GM12878 (cell line): ENCODE measurements at regions not wholly inside any gene's neighbourhood (a gene's known extent, or its start where the extent isn't known, plus 50 kb on each side); places are given as distances from the start of the nearest gene placed in this dataset.

Experiments used
- ATAC-seq: fragments of 200-7000 bp; cut with Tn5 transposase; 3 replicates; pipeline ENCODE4 v1.9.1; 2020; ENCODE audit warnings: mild to moderate bottlenecking, moderate library complexity
- BruUV-seq: library from RNA; stranded (reverse); fragments of 400-500 nt; replicated peaks from 2 replicates; lab custom pipeline; 2021; lab: Mats Ljungman, UMichigan
- CTCF ChIA-PET: fragments of 300-600 bp; sonication (Branson Sonifier 250); formaldehyde crosslinking; extraction: SDS; loops from one replicate; lab custom pipeline; 2021; ENCODE audit warnings: inconsistent platforms; lab: Yijun Ruan, JAX
- POLR2A ChIA-PET: fragments of 350-600 bp; formaldehyde crosslinking; extraction: SDS; loops from one replicate; lab custom pipeline; 2021; ENCODE audit warnings: inconsistent platforms; lab: Charles Lee
- RAD21 ChIA-PET: fragments of 300-600 bp; sonication (Branson Sonifier 250); formaldehyde crosslinking; loops from one replicate; lab custom pipeline; 2023; ENCODE audit warnings: antibody characterized with exemption; ENCODE audit not compliant: unreplicated experiment; lab: Charles Lee
- SMC1A ChIA-PET: fragments of 300-600 bp; sonication (Branson Sonifier 250); formaldehyde crosslinking; loops from one replicate; lab custom pipeline; 2023; ENCODE audit not compliant: unreplicated experiment, uncharacterized antibody; lab: Charles Lee
- DNase-seq: peaks from one replicate; pipeline ENCODE4 v3.0.0-alpha.2; 2011; ENCODE audit warnings: low read depth, low spot score
- FAIRE-seq: peaks from 3 replicates; lab custom pipeline; 2011; peaks lifted over from hg19 to GRCh38; lab: Jason Lieb, UNC
- H2AFZ ChIP-seq: 2 replicates; pipeline ENCODE4 v1.6.0; 2011; ENCODE audit warnings: low read depth, low read length, control low read depth; ENCODE audit not compliant: control insufficient read depth
- H3K27ac ChIP-seq: 2 replicates; pipeline ENCODE4 v1.5.1; 2011; ENCODE audit warnings: control low read depth; ENCODE audit not compliant: control insufficient read depth, insufficient read depth
- H3K27me3 ChIP-seq, 2 experiments: replicated peaks in 1 of 2; 2 replicates each; pipeline versions ENCODE4 v1.6.0 to v1.6.1; 2011; ENCODE audit warnings: low read length in 1 of 2; ENCODE audit not compliant: control insufficient read depth in 2 of 2, insufficient read depth in 2 of 2
- H3K36me3 ChIP-seq, 2 experiments: 2 replicates each; pipeline ENCODE4 v1.5.1; 2011; ENCODE audit warnings: low read length in 1 of 2; ENCODE audit not compliant: control insufficient read depth in 2 of 2, insufficient read depth in 2 of 2
- H3K4me1 ChIP-seq: 2 replicates; pipeline ENCODE4 v1.6.1; 2011; ENCODE audit warnings: mild to moderate bottlenecking, low read length, moderate library complexity, mixed read lengths; ENCODE audit not compliant: control insufficient read depth, insufficient read depth
- H3K4me2 ChIP-seq: 2 replicates; pipeline ENCODE4 v1.6.0; 2011; ENCODE audit warnings: control low read depth; ENCODE audit not compliant: control insufficient read depth, insufficient read depth
- H3K4me3 ChIP-seq: fragments of 200-600 bp; sonication (generic); 2 replicates; pipeline ENCODE4 v1.5.1; 2016
- H3K79me2 ChIP-seq: 2 replicates; pipeline ENCODE4 v1.6.0; 2011; ENCODE audit warnings: low read length; ENCODE audit not compliant: control insufficient read depth, insufficient read depth
- H3K9ac ChIP-seq: 2 replicates; pipeline ENCODE4 v1.8.0; 2011; ENCODE audit warnings: low read length, control low read depth, mixed read lengths; ENCODE audit not compliant: control insufficient read depth, insufficient read depth
- H3K9me3 ChIP-seq: replicated peaks from 3 replicates; pipeline ENCODE4 v1.5.1; 2011; ENCODE audit warnings: mild to moderate bottlenecking, low read length; ENCODE audit not compliant: control insufficient read depth, insufficient read depth
- H4K20me1 ChIP-seq: 2 replicates; pipeline ENCODE4 v1.6.0; 2011; ENCODE audit not compliant: control insufficient read depth, insufficient read depth
- RAD21 ChIP-seq: IDR thresholded peaks from 2 replicates; pipeline ENCODE4 v1.6.1; 2011; ENCODE audit warnings: mild to moderate bottlenecking, low read depth, low read length, moderate library complexity; ENCODE audit not compliant: insufficient read depth
- whole genome bisulfite sequencing: methylation state at CpG from one replicate; pipeline ENCODE4 v1.1.6; 2016; ENCODE audit warnings: low lambda C conversion rate; ENCODE audit not compliant: insufficient replicate concordance, insufficient coverage; ENCODE audit errors: missing lambda C conversion rate; 5-methylcytosine and 5-hydroxymethylcytosine counted together
- in situ Hi-C: fragments of 300-500 bp; cut with MboI; formaldehyde crosslinking; loops from 9 replicates; pipeline ENCODE4 v1.14.3; 2018; ENCODE audit warnings: mixed read lengths
- intact Hi-C: fragments of 100-400 bp; cut with micrococcal nuclease; formaldehyde crosslinking; loops from one replicate; pipeline ENCODE4 v1.14.2; 2022; ENCODE audit not compliant: unreplicated experiment
- TF ChIP-seq, protein P1 (sequence below), 3 experiments: IDR thresholded peaks in 2 of 3; conservative IDR thresholded peaks in 1 of 3; 2 replicates each; pipeline ENCODE4 v1.5.1; 2011; ENCODE audit warnings: low read depth in 3 of 3, low read length in 3 of 3, mild to moderate bottlenecking in 3 of 3, control low read depth in 2 of 3, moderate library complexity in 2 of 3, inconsistent platforms in 1 of 3, mixed read lengths in 1 of 3; ENCODE audit not compliant: control insufficient read depth in 2 of 3, insufficient read depth in 1 of 3; ENCODE audit errors: extremely low read depth in 1 of 3
- TF ChIP-seq, protein P2 (sequence below): fragments of 450-650 bp; IDR thresholded peaks from 2 replicates; pipeline ENCODE4 v1.6.1; 2018; ENCODE audit warnings: mild to moderate bottlenecking, low read depth, moderate library complexity; ENCODE audit not compliant: partially characterized antibody

DNA sequence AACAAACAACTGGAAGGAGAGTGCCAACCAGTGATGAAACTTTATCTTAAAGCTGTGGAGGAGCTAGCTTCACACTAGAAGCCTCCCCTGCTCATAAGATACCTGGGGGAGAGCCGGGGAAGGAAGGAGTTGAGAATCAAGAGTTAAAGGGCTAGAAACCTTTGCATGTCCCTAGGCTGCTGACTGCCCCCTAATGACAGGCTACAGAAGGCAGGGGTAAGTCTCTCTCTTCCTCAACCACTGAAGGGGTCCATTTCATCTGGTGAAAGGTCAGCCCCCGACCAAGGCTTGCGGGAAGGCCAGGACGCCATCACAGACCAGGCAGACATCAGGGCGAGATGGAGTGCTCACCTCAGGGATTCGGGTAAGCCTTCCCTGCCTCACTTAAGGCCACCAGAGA is 65.6 kb upstream of the GRHL3 start:
- H3K4me3 ChIP-seq = no peak overlapping the region
- no peak overlapping the region for H3K9ac ChIP-seq
- intact Hi-C loops = no loop called here
- no peaks in the 10 kb centered on the region for H3K79me2 ChIP-seq
- FAIRE-seq = no peak
- H3K4me2 ChIP-seq = no peak overlapping the region
- ChIA-PET RAD21 (no interaction called here), POLR2A (no interaction called here), SMC1A (no interaction called here), CTCF (interaction anchor here (1.2 kb wide), 1 partner anchor 55 kb away, joined by 4 read pairs; no protein-coding TSS in a partner anchor)
- no TSS peak for BruUV-seq
- H3K27me3 ChIP-seq = peaks cover 0 to 1% of the 10 kb centered on the region in 2 experiments; a peak in 1 of 4 replicates
- H3K27ac ChIP-seq = no peak overlapping the region
- no peaks in the 10 kb centered on the region for H3K4me1 ChIP-seq
- in situ Hi-C loops = no loop called here
- H2AFZ ChIP-seq = no peak overlapping the region
- H3K36me3 ChIP-seq = no peaks in the 10 kb centered on the region; a peak in 1 of 4 replicates
- no peaks in the 10 kb centered on the region for H4K20me1 ChIP-seq
- TF ChIP-seq, protein P1, sequence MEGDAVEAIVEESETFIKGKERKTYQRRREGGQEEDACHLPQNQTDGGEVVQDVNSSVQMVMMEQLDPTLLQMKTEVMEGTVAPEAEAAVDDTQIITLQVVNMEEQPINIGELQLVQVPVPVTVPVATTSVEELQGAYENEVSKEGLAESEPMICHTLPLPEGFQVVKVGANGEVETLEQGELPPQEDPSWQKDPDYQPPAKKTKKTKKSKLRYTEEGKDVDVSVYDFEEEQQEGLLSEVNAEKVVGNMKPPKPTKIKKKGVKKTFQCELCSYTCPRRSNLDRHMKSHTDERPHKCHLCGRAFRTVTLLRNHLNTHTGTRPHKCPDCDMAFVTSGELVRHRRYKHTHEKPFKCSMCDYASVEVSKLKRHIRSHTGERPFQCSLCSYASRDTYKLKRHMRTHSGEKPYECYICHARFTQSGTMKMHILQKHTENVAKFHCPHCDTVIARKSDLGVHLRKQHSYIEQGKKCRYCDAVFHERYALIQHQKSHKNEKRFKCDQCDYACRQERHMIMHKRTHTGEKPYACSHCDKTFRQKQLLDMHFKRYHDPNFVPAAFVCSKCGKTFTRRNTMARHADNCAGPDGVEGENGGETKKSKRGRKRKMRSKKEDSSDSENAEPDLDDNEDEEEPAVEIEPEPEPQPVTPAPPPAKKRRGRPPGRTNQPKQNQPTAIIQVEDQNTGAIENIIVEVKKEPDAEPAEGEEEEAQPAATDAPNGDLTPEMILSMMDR (IDR thresholded peaks at IDR 0.05 in 2 of 3, conservative IDR thresholded peaks at IDR 0.05 in 1 of 3; ENCODE audit: control insufficient read depth in 2 of 3, extremely low read depth in 1 of 3, insufficient read depth in 1 of 3, low read depth in 3 of 3, low read length in 3 of 3) = peak; percentile 9 to 27 (median 10); a peak in 3 of 6 replicates
- TF ChIP-seq, protein P2, sequence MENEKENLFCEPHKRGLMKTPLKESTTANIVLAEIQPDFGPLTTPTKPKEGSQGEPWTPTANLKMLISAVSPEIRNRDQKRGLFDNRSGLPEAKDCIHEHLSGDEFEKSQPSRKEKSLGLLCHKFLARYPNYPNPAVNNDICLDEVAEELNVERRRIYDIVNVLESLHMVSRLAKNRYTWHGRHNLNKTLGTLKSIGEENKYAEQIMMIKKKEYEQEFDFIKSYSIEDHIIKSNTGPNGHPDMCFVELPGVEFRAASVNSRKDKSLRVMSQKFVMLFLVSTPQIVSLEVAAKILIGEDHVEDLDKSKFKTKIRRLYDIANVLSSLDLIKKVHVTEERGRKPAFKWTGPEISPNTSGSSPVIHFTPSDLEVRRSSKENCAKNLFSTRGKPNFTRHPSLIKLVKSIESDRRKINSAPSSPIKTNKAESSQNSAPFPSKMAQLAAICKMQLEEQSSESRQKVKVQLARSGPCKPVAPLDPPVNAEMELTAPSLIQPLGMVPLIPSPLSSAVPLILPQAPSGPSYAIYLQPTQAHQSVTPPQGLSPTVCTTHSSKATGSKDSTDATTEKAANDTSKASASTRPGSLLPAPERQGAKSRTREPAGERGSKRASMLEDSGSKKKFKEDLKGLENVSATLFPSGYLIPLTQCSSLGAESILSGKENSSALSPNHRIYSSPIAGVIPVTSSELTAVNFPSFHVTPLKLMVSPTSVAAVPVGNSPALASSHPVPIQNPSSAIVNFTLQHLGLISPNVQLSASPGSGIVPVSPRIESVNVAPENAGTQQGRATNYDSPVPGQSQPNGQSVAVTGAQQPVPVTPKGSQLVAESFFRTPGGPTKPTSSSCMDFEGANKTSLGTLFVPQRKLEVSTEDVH = no peak
- TF ChIP-seq RAD21 = peak; percentile 43; the same call in 1 of the 2 replicates
- 29% methylated on average over 6 of the region's 6 CpGs for WGBS
- ATAC-seq = no peak
- no peak for DNase-seq
- H3K9me3 ChIP-seq = no peaks in the 10 kb centered on the region; the same call in 2 of the 3 replicates
